Right lobe of liver (tissue), 4 donors: ENCODE measurements at regions not wholly inside any gene's neighbourhood (a gene's known extent, or its start where the extent isn't known, plus 50 kb on each side); places are given as distances from the start of the nearest gene placed in this dataset.

Source experiments
- POLR2A ChIP-seq: fragments of 450-650 bp; IDR thresholded peaks from one replicate; pipeline ENCODE4 v1.6.1; 2017; ENCODE audit warnings: antibody characterized with exemption, mild to moderate bottlenecking
- TF ChIP-seq, protein P1 (sequence below), 4 donors: fragments of 200-600 bp in 3 of 4; fragments of 450-650 bp in 1 of 4; IDR thresholded peaks; one replicate each; pipeline versions ENCODE4 v1.5.1 to v1.8.0; 2016 to 2022; ENCODE audit warnings: antibody characterized with exemption in 4 of 4, mild to moderate bottlenecking in 2 of 4
- donor health status: DM: no; HTN: no; CAD: no.
- donor health status: DM: no; HTN: no; CAD: no.
- donor health status: DM: no; HTN: yes; CAD: no.

DNA sequence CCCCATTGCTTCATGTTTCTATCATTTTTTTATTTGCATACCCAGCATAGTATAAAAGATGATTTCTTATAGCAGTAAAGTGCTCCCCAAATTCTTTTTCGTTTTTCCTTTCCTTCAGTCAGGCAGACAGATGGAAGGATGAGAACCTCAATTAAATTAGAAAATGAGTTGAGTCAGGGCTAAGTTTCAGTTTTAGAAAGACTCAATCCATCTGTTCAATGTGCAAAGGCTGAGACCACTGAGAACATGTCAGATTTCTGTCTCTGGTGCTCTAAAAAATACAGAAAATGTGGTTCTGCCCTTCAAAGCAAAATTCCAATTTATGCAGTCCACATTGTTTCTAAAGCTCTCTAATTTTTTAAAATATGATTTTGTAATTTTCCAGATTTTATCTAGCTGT is 257.6 kb upstream of the HS3ST5 start:
- TF ChIP-seq, protein P1, sequence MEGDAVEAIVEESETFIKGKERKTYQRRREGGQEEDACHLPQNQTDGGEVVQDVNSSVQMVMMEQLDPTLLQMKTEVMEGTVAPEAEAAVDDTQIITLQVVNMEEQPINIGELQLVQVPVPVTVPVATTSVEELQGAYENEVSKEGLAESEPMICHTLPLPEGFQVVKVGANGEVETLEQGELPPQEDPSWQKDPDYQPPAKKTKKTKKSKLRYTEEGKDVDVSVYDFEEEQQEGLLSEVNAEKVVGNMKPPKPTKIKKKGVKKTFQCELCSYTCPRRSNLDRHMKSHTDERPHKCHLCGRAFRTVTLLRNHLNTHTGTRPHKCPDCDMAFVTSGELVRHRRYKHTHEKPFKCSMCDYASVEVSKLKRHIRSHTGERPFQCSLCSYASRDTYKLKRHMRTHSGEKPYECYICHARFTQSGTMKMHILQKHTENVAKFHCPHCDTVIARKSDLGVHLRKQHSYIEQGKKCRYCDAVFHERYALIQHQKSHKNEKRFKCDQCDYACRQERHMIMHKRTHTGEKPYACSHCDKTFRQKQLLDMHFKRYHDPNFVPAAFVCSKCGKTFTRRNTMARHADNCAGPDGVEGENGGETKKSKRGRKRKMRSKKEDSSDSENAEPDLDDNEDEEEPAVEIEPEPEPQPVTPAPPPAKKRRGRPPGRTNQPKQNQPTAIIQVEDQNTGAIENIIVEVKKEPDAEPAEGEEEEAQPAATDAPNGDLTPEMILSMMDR (IDR thresholded peaks at IDR 0.05): no peak
- TF ChIP-seq POLR2A: no peak
